ENCODE measurements at regions not wholly inside any gene's neighbourhood (a gene's known extent, or its start where the extent isn't known, plus 50 kb on each side); places are given as distances from the start of the nearest gene placed in this dataset.
"Not testable (repeated sequence)": the region's sequence is repeated elsewhere in the genome, so short reads cannot be mapped to it uniquely, and the experiment has no call there.

GRCh38 chr9:18297056-18297841, 176.7 kb upstream of the ADAMTSL1 start:
- peak; percentile 63 for DNase-seq (ENCODE audit: low spot score)

GRCh38 chr9:18299449-18299848, 174.5 kb upstream of the ADAMTSL1 start:
- no peak for DNase-seq (ENCODE audit: low spot score)

DNA sequence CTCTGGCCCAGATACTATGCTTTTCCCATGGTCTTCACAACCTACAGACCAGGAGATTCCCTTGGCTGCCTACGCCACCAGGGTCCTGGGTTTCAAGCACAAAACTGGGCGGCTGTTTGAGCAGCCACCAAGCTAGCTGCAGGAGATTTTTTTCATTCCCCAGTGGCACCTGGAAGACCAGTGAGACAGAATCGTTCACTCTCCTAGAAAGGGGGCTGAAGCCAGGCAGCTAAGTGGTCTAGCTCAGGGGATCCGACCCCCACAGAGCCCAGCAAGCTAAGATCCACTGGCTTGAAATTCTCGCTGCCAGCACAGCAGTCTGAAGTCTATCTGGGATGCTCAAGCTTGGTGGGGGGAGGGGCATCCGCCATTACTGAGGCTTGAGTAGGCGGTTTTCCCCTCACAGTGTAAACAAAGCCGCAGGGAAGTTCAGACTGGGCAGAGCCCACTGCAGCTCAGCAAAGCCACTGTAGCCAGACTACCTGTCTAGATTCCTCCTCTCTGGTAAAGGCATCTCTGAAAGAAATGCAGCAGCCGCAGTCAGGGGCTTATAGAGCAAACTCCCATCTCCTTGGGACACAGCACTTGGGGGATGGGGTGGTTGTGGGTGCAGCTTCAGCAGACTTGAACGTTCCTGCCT, 168.7 kb upstream of the ADAMTSL1 start:
- DNase-seq (ENCODE audit: low spot score), result not testable (repeated sequence)

GRCh38 chr9:18314316-18314715, 159.6 kb upstream of the ADAMTSL1 start:
- DNase-seq (ENCODE audit: low spot score), result no peak

DNA sequence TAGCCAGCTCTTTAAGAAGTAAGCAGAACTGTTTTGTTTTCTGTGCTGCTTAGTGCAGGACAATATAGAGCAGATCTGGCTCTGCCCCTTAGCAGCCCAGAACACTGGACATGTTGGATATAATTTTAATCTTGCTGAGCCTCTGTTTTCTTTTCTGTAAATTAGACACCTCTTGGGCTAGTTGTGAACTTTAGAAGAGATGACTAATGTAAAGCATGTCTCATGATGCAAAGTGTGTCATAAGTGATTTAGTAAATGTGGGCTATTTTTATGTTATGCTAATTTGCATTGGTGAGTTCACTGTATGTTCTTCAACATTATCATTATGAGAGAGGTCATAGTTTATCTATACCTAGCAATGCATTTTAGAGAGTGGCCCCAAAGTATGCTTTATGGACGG, 156.1 kb upstream of the ADAMTSL1 start:
- no peak for DNase-seq (ENCODE audit: low spot score)

- DNase-seq (ENCODE audit: low spot score), result no peak
Observed at GRCh38 chr9:18319918-18320445, 154.0 kb upstream of the ADAMTSL1 start.

GRCh38 chr9:18324928-18325745, 148.8 kb upstream of the ADAMTSL1 start:
- no peak for DNase-seq (ENCODE audit: low spot score)

GRCh38 chr9:18325746-18326011, 148.3 kb upstream of the ADAMTSL1 start:
- not testable (repeated sequence) for DNase-seq (ENCODE audit: low spot score)

GRCh38 chr9:18327121-18327520, 146.8 kb upstream of the ADAMTSL1 start:
- no peak for DNase-seq (ENCODE audit: low spot score)

DNA sequence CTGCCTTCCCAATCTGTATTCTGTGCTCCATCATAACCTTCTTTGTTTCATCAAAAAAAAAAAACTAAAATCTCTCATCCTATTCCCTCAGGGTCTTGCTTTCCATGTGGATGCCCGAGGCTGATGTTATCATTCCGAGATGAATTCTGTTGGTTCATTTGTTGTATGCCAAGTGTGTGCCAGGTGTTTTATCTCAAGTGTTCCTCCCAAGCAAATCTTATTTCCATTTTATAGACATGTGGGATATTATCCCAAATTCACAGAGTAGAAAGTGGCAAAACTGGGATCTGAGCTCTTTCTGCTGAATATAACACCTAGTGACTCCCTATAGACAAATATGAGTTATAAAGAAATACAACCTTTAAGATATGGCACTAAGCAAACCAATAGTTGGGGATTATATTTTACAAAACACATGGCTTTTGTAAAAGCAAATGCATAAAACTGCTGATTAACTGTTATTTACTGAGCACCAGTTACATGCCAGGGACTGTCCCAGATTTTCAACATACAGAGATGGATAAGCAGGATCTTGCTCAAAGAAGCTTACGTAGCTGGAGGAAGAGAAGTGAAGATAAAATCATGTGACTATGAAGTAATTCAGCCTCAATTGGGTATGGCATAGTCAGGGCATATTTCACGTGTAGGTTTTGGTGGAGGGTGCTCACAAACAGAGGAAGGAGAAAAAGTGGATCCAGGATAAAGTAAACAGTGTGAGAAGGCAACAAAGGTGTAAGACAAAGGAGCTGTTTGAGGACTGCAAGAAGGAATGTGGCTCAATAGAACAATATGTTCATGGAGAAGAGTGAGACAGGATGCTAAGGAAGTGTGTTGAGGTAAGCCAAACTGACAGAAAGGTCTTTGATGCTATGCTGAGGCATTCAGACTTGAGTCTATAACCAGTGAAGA, 143.3 kb upstream of the ADAMTSL1 start:
- DNase-seq (ENCODE audit: low spot score), result no peak

- DNase-seq (ENCODE audit: low spot score), result no peak
Observed at GRCh38 chr9:18331310-18331684, 142.7 kb upstream of the ADAMTSL1 start.

- no peak for DNase-seq (ENCODE audit: low spot score)
Observed at GRCh38 chr9:18331808-18332209, 142.1 kb upstream of the ADAMTSL1 start.

DNA sequence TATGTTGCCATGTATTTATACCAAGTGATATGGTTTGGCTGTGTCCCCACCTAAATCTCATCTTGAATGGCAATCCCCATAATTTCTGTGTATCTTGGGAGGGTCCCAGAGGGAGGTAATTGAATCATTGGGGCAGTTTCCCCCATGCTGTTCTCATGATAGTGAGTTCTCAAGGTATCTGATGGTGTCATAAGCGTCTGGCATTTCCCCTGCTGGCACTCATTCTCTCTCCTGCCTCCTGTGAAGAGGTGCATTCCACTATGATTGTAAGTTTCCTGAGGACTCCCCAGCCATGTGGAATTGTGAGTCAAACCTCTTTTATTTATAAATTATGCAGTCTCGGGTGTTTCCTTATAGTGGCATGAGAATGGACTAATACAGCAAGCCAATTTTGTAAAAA, 140.8 kb upstream of the ADAMTSL1 start:
- no peak for DNase-seq (ENCODE audit: low spot score)

- DNase-seq (ENCODE audit: low spot score), result no peak
Observed at GRCh38 chr9:18335825-18336224, 138.1 kb upstream of the ADAMTSL1 start.

GRCh38 chr9:18338042-18338441, 135.9 kb upstream of the ADAMTSL1 start:
- no peak for DNase-seq (ENCODE audit: low spot score)

- DNase-seq (ENCODE audit: low spot score), result no peak
Observed at GRCh38 chr9:18343784-18344183, 130.2 kb upstream of the ADAMTSL1 start.

DNA sequence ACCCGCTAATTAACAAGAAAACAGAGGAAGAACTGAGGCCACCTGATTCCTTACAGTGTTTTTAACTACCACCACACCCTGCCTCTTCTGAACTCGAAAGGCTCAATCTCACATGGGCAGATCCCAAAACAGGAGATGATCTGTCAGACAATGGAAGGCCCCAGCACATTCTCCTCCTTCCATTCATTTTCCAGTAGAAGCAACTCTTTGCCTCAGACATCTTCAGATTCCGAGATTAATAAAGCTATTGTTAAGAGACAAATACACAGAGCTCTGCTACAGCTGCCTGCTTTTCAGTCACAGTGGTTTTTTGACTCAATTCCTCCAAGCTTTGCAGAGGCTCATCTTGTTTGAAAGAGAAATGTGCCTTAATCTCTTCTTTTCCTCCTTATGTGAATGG, 127.2 kb upstream of the ADAMTSL1 start:
- DNase-seq (ENCODE audit: low spot score), result no peak

- no peak for DNase-seq (ENCODE audit: low spot score)
Observed at GRCh38 chr9:18347386-18348082, 126.4 kb upstream of the ADAMTSL1 start.

DNA sequence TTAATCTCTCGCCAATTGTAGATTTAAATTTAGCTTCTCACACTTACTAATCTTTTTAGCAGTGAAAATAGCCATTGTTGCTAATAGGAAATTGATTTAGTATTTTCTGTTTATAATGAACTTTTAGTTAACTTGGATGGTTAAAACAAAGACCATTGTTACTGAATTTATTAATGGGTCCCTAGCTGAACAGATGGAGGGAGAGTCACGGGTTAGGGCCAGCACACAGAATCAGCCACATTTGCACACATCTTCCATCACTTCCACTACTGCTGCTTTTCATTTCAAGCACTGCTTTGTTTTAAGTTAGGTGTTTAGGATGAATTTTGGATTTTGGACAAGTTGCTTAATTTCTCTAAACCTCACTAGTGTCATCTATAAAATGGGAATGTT, 125.9 kb upstream of the ADAMTSL1 start:
- DNase-seq (ENCODE audit: low spot score), result no peak

DNA sequence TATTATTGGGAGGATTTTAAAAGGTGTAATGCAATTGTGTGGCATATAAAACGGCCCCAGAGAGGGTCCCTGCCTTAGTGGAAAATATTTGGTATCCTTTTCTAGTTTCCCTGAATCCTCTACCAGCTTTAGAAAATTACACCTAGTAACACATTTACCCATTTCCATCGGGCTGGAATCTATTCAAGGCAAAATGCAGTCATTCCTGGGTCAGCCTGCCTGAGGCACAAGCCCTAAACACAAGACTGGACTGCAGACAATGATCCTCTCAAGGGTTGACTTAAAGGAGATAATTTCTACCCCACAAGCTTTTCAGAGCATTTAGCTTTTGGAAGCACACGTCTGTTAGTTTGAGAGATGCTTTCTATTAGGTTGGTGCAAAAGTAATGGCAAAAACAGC, 124.4 kb upstream of the ADAMTSL1 start:
- no peak for DNase-seq (ENCODE audit: low spot score)

DNA sequence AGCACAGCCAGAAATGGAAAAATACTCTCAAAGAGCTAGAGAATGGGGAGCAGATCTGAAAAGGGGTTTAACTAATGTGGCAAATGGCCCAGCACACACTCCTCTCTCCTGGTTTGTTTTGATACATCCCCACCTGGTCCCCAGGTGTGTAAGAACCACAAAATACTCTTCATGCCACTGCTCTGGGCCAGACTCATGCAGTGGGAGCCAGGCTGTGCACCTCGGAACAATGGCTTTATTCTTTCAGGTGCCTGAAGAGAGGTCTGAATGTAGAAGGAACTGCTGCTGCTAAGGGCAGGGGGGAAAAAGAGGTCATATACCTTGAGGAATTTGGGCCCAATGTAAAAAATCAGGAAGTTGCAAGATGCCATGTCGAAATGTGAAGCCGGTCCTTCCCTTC, 123.9 kb upstream of the ADAMTSL1 start:
- no peak for DNase-seq (ENCODE audit: low spot score)
